ENCODE measurements at regions not wholly inside any gene's neighbourhood (a gene's known extent, or its start where the extent isn't known, plus 50 kb on each side); places are given as distances from the start of the nearest gene placed in this dataset.
A peak's percentile ranks its signal among the peaks of the same experiment; 100 is the strongest.

DNA sequence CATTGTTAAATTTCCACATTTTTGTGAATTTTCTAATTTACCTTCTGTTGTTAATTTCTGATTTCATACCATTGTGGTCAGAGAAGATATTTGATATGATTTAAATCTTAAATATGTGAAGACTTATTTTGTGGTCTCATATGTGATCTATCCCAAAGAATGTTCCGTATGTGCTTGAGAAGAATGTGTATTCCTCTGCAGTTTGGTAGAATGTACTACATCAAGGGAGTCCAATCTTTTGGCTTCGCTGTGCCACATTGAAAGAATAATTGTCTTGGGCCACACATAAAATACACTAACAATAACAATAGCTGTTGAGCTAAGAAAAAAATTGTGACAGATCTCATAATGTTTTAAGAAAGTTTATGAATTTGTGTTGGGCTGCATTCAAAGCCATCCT lies 140.7 kb upstream of the PRNP start:
- 0 out of 2 replicates have a peak overlapping the region, but pooled peaks have one; percentile 88 for H2BK5ac ChIP-seq (ENCODE audit: low read depth, low read length)
- H3K36me3 ChIP-seq (ENCODE audit: control insufficient read depth in 2 of 4, insufficient read depth in 4 of 4, low read length in 3 of 4): no peaks in the 10 kb centered on the region
- no peak overlapping the region for H3K4ac ChIP-seq (replicated peaks; ENCODE audit: insufficient read length, low read depth, low read length)
- H3K27me3 ChIP-seq (replicated peaks in 1 of 4; ENCODE audit: control insufficient read depth in 3 of 4, extremely low read depth in 1 of 4, insufficient read depth in 3 of 4, low read length in 3 of 4): no peaks in the 10 kb centered on the region
- H3K79me1 ChIP-seq (ENCODE audit: low read depth, low read length): no peaks in the 10 kb centered on the region
- H3K4me1 ChIP-seq (replicated peaks in 1 of 4; ENCODE audit: control insufficient read depth in 3 of 4, insufficient read depth in 4 of 4, low read length in 3 of 4): peaks cover 0 to 7% (median 2%) of the 10 kb centered on the region in 4 experiments; a peak in 4 of 7 replicates
- peak overlapping the region; percentile 97; the same call in 1 of the 2 replicates for H2BK12ac ChIP-seq (ENCODE audit: low read depth, low read length)
- H3K4me2 ChIP-seq (ENCODE audit: insufficient read depth in 1 of 2, low read depth in 2 of 2, low read length in 2 of 2): no peak overlapping the region; a peak in 1 of 4 replicates
- H4K8ac ChIP-seq (ENCODE audit: extremely low read depth, insufficient read depth, low read length): no peak overlapping the region
- DNase-seq (ENCODE audit: low read depth in 1 of 2, low spot score in 2 of 2) (no peak), FAIRE-seq (no peak)
- H3K27ac ChIP-seq (ENCODE audit: low read depth, low read length): no peak overlapping the region
- H2BK120ac ChIP-seq (replicated peaks; ENCODE audit: low read depth, low read length): no peak overlapping the region
- 92% methylated on average over 2 of the region's 2 CpGs; no CpG with 5 or more reads in 1 of the 2 experiments for WGBS, 2 experiments (ENCODE audit: extremely low coverage in 1 of 2, insufficient coverage in 1 of 2, insufficient read length in 1 of 2, insufficient replicate concordance in 2 of 2, low coverage in 1 of 2, low lambda C conversion rate in 2 of 2, missing lambda C conversion rate in 1 of 2)
- H3K9ac ChIP-seq (replicated peaks in 1 of 4; ENCODE audit: extremely low read depth in 1 of 4, low read depth in 3 of 4, low read length in 3 of 4): no peak overlapping the region
- no peaks in the 10 kb centered on the region for H4K20me1 ChIP-seq (replicated peaks in 1 of 2; ENCODE audit: control insufficient read depth in 1 of 2, insufficient read depth in 2 of 2, low read length in 2 of 2)
- H4K91ac ChIP-seq (replicated peaks; ENCODE audit: insufficient read length, low read length): no peak overlapping the region
- H3K23me2 ChIP-seq (ENCODE audit: low read depth, low read length): peaks cover 2% of the 10 kb centered on the region; the same call in 1 of the 2 replicates
- peak overlapping the region; percentile 72; the same call in 1 of the 2 replicates for H3K18ac ChIP-seq (ENCODE audit: extremely low read depth, low read length)
- H2BK20ac ChIP-seq (ENCODE audit: low read length): 0 out of 2 replicates have a peak overlapping the region, but pooled peaks have one; percentile 16
- no peaks in the 10 kb centered on the region for H3K79me2 ChIP-seq (ENCODE audit: control insufficient read depth in 1 of 2, insufficient read depth in 2 of 2, low read length in 2 of 2)
- H3K56ac ChIP-seq (replicated peaks; ENCODE audit: insufficient read length, low read depth, low read length): no peak overlapping the region
- no peak overlapping the region for H3K23ac ChIP-seq (ENCODE audit: insufficient read length)
- no peaks in the 10 kb centered on the region for H3K9me3 ChIP-seq (ENCODE audit: insufficient read depth in 2 of 2, low read depth in 1 of 2, low read length in 1 of 2)
- no peak overlapping the region for H3K4me3 ChIP-seq (ENCODE audit: extremely low read depth in 1 of 4, insufficient read depth in 2 of 4, low read depth in 3 of 4, low read length in 4 of 4)
- no peak overlapping the region for H2BK15ac ChIP-seq (ENCODE audit: low read length)
- no peak overlapping the region for H2AFZ ChIP-seq (ENCODE audit: low read length)
- ChIA-PET CTCF (ENCODE audit: partially characterized antibody) (interaction anchor here (1.2 to 1.3 kb wide), 2 partner anchors 17 to 22 kb away, joined by 3 read pairs; no protein-coding TSS in a partner anchor), POLR2A (ENCODE audit: partially characterized antibody) (no interaction called here)
- no peak overlapping the region for H3K14ac ChIP-seq (ENCODE audit: insufficient read length)
- H4K5ac ChIP-seq (ENCODE audit: insufficient read length, low read depth, low read length): no peak overlapping the region
- H2AK5ac ChIP-seq (ENCODE audit: low read depth, low read length): no peak overlapping the region
- TF ChIP-seq, protein P1, sequence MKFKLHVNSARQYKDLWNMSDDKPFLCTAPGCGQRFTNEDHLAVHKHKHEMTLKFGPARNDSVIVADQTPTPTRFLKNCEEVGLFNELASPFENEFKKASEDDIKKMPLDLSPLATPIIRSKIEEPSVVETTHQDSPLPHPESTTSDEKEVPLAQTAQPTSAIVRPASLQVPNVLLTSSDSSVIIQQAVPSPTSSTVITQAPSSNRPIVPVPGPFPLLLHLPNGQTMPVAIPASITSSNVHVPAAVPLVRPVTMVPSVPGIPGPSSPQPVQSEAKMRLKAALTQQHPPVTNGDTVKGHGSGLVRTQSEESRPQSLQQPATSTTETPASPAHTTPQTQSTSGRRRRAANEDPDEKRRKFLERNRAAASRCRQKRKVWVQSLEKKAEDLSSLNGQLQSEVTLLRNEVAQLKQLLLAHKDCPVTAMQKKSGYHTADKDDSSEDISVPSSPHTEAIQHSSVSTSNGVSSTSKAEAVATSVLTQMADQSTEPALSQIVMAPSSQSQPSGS (IDR thresholded peaks at IDR 0.05; ENCODE audit: low read length): no peak
- TF ChIP-seq CTBP2 (IDR thresholded peaks at IDR 0.05; ENCODE audit: borderline replicate concordance, insufficient read depth, insufficient read length, low read length): no peak
- TF ChIP-seq BCL11A (IDR thresholded peaks at IDR 0.05; ENCODE audit: low read depth in 2 of 2, low read length in 2 of 2): no peak
- no peak for TF ChIP-seq CBX5 (IDR thresholded peaks at IDR 0.05; ENCODE audit: low read depth, low read length)
- TF ChIP-seq RNF2 (IDR thresholded peaks at IDR 0.05; ENCODE audit: borderline replicate concordance, low read depth, low read length, missing control alignments, poor library complexity, severe bottlenecking): no peak
- TF ChIP-seq KDM1A (IDR thresholded peaks at IDR 0.05; ENCODE audit: borderline replicate concordance, low read length): no peak
- no peak for TF ChIP-seq POLR2A (IDR thresholded peaks at IDR 0.05; ENCODE audit: control extremely low read depth in 1 of 2, low read depth in 2 of 2, low read length in 2 of 2)
- no peak for TF ChIP-seq GTF2F1 (IDR thresholded peaks at IDR 0.05; ENCODE audit: borderline replicate concordance, low read depth, low read length)
- TF ChIP-seq MAFK (IDR thresholded peaks at IDR 0.05; ENCODE audit: low read depth, low read length): no peak
- TF ChIP-seq SIN3A (conservative IDR thresholded peaks at IDR 0.05 in 1 of 2, IDR thresholded peaks at IDR 0.05 in 1 of 2; ENCODE audit: low read depth in 1 of 2, low read length in 2 of 2): no peak
- TF ChIP-seq RXRA (IDR thresholded peaks at IDR 0.05; ENCODE audit: insufficient read depth, low read depth, low read length): no peak
- TF ChIP-seq CREB1 (IDR thresholded peaks at IDR 0.05): no peak

Measured in H1 (cell line).